ENCODE measurements at regions not wholly inside any gene's neighbourhood (a gene's known extent, or its start where the extent isn't known, plus 50 kb on each side); places are given as distances from the start of the nearest gene placed in this dataset.

DNA sequence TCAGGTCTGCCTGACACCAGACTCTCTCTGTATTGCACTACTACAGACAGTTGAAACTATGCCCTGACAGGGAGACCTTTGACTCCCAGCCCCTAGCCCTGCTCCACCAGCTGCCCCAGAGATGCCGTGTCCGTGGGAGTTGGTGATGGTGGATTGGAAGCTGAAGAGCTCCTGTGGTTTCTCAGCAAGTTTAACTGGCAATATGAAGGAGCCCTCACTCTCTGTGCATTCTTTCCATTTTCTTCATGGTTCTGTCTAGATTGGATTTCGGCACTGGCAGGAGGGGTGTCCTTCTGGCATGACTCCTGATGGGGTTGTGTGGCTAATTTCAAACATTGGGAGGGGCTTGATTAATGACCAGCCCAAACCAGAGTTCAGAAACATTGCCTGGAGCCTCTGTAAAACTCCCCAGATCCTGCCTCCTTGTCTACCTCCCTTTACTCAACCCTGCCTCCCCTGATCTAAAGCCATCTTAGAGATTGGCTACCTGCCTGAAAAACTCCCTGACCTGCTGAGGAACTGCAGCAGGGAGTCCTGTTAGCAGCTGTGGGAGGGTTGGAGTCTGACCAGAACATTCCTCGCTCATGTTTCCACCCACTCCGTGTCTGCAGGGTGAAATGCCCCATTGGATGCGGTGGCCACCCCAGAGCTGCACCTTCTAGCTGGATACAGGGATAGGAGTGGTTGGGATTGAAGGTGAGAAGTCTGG lies 206.9 kb upstream of the SPRED2 start:
- TF ChIP-seq, protein P1, sequence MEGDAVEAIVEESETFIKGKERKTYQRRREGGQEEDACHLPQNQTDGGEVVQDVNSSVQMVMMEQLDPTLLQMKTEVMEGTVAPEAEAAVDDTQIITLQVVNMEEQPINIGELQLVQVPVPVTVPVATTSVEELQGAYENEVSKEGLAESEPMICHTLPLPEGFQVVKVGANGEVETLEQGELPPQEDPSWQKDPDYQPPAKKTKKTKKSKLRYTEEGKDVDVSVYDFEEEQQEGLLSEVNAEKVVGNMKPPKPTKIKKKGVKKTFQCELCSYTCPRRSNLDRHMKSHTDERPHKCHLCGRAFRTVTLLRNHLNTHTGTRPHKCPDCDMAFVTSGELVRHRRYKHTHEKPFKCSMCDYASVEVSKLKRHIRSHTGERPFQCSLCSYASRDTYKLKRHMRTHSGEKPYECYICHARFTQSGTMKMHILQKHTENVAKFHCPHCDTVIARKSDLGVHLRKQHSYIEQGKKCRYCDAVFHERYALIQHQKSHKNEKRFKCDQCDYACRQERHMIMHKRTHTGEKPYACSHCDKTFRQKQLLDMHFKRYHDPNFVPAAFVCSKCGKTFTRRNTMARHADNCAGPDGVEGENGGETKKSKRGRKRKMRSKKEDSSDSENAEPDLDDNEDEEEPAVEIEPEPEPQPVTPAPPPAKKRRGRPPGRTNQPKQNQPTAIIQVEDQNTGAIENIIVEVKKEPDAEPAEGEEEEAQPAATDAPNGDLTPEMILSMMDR (IDR thresholded peaks at IDR 0.05; ENCODE audit: insufficient read depth, low read depth, low read length): no peak
- TF ChIP-seq EZH2 (IDR thresholded peaks at IDR 0.05; ENCODE audit: insufficient read depth, low read length): no peak
